ENCODE measurements at regions not wholly inside any gene's neighbourhood (a gene's known extent, or its start where the extent isn't known, plus 50 kb on each side); places are given as distances from the start of the nearest gene placed in this dataset.

DNA sequence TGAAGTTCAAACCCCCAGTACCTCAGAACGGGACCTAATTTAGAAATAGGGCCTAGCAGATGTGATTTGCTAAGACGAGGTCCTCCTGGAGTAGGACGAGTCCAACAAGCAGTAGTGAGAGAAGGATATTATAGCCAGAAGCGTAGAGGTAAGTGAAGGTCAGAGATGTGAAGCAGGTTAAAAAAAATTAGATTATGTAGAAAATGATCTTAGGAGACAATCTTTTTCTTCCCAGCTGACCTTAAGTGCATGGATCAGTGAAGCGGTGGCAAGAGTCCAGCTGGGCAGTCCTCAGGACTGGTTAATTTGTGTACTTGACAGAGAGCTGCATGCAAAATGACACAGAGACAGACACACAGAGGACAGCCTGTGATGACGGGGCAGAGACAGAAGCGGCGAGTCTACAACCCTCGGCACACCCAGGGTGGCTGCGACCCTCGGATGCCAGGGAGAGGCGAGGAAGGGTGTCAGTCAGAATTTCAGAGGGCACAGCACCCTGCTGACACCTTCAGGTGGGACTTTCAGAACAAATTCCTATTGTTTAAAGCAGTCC, 131.4 kb upstream of the IRX4 start:
- no peak overlapping the region for H3K27ac ChIP-seq
- H3K4me2 ChIP-seq: no peak overlapping the region
- no peak overlapping the region for H3K9ac ChIP-seq
- no peaks in the 10 kb centered on the region for H4K20me1 ChIP-seq
- H3K4me1 ChIP-seq: peaks cover 18% of the 10 kb centered on the region
- H3K4me3 ChIP-seq: no peak overlapping the region
- no peaks in the 10 kb centered on the region for H3K27me3 ChIP-seq
- TF ChIP-seq Cebpa-rat (IDR thresholded peaks at IDR 0.05): no peak
- H3K9me3 ChIP-seq: no peaks in the 10 kb centered on the region
- no peaks in the 10 kb centered on the region for H3K36me3 ChIP-seq

GRCh38 chr5:2013301-2014057, 130.8 kb upstream of the IRX4 start:
- H3K4me1 ChIP-seq: peaks cover 25% of the 10 kb centered on the region
- H3K4me3 ChIP-seq: no peak overlapping the region
- H3K27ac ChIP-seq: no peak overlapping the region
- no peak overlapping the region for H3K9ac ChIP-seq
- no peaks in the 10 kb centered on the region for H3K9me3 ChIP-seq
- no peaks in the 10 kb centered on the region for H4K20me1 ChIP-seq
- H3K4me2 ChIP-seq: 0 out of 2 replicates have a peak overlapping the region, but pooled peaks have one; percentile 11
- TF ChIP-seq Cebpa-rat (IDR thresholded peaks at IDR 0.05): no peak
- H3K27me3 ChIP-seq: no peaks in the 10 kb centered on the region; the same call in 1 of the 2 replicates
- no peaks in the 10 kb centered on the region for H3K36me3 ChIP-seq

DNA sequence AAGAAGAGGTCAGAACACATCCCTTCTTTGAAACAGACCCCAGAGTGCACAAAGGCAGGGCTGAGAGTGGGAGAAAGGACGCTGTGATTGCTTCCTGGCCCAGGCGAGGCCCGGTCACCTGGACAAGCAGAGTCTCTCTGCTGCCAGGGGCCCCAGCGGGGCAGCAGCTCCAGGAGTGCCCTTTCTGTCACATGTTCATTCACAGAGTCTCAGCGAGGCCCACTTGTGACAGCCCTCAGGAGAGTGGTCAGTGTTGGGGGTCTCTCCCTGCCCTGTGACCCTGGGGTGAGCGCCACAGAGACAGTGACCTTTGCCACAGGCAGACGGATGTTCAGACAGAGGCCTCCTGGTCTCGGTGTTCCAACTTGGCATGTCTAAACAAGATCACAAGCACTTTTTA, 130.2 kb upstream of the IRX4 start:
- 0 out of 2 replicates have a peak overlapping the region, but pooled peaks have one; percentile 11 for H3K4me2 ChIP-seq
- H3K27ac ChIP-seq: no peak overlapping the region
- no peaks in the 10 kb centered on the region for H3K9me3 ChIP-seq
- H3K36me3 ChIP-seq: no peaks in the 10 kb centered on the region
- TF ChIP-seq Cebpa-rat (IDR thresholded peaks at IDR 0.05): no peak
- peaks cover 25% of the 10 kb centered on the region for H3K4me1 ChIP-seq
- no peak overlapping the region for H3K9ac ChIP-seq
- no peaks in the 10 kb centered on the region for H4K20me1 ChIP-seq
- no peak overlapping the region for H3K4me3 ChIP-seq
- H3K27me3 ChIP-seq: peaks cover 4% of the 10 kb centered on the region; the same call in 1 of the 2 replicates

- no peaks in the 10 kb centered on the region for H3K36me3 ChIP-seq
- no peak overlapping the region for H3K4me2 ChIP-seq
- H3K9me3 ChIP-seq: no peaks in the 10 kb centered on the region
- H3K9ac ChIP-seq: no peak overlapping the region
- H3K27me3 ChIP-seq: peaks cover 4% of the 10 kb centered on the region; the same call in 1 of the 2 replicates
- H3K4me3 ChIP-seq: no peak overlapping the region
- no peak for TF ChIP-seq Cebpa-rat (IDR thresholded peaks at IDR 0.05)
- no peak overlapping the region for H3K27ac ChIP-seq
- H3K4me1 ChIP-seq: peaks cover 25% of the 10 kb centered on the region
- no peaks in the 10 kb centered on the region for H4K20me1 ChIP-seq
Measured at GRCh38 chr5:2011481-2012411, 129.0 kb upstream of the IRX4 start.

GRCh38 chr5:2010940-2011339, 128.2 kb upstream of the IRX4 start:
- Histone ChIP-seq H3K9ac (no peak overlapping the region), H3K4me3 (no peak overlapping the region), H3K4me2 (no peak overlapping the region), H3K36me3 (no peaks in the 10 kb centered on the region), H3K27me3 (peaks cover 4% of the 10 kb centered on the region; the same call in 1 of the 2 replicates), H4K20me1 (no peaks in the 10 kb centered on the region), H3K4me1 (peaks cover 25% of the 10 kb centered on the region), H3K9me3 (no peaks in the 10 kb centered on the region), H3K27ac (no peak overlapping the region)
- no peak for TF ChIP-seq Cebpa-rat (IDR thresholded peaks at IDR 0.05)

GRCh38 chr5:2009986-2010914, 127.5 kb upstream of the IRX4 start:
- TF ChIP-seq Cebpa-rat (IDR thresholded peaks at IDR 0.05): no peak
- H4K20me1 ChIP-seq: no peaks in the 10 kb centered on the region
- no peak overlapping the region for H3K27ac ChIP-seq
- no peaks in the 10 kb centered on the region for H3K9me3 ChIP-seq
- H3K4me3 ChIP-seq: no peak overlapping the region
- H3K27me3 ChIP-seq: peaks cover 4% of the 10 kb centered on the region; the same call in 1 of the 2 replicates
- peak overlapping the region; percentile 55; the same call in 1 of the 2 replicates for H3K4me2 ChIP-seq
- no peaks in the 10 kb centered on the region for H3K36me3 ChIP-seq
- peaks cover 25% of the 10 kb centered on the region for H3K4me1 ChIP-seq
- H3K9ac ChIP-seq: no peak overlapping the region

- Histone ChIP-seq H3K27ac (no peak overlapping the region), H4K20me1 (no peaks in the 10 kb centered on the region), H3K36me3 (no peaks in the 10 kb centered on the region), H3K9ac (no peak overlapping the region), H3K4me1 (peaks cover 25% of the 10 kb centered on the region), H3K27me3 (peaks cover 4% of the 10 kb centered on the region; the same call in 1 of the 2 replicates), H3K9me3 (no peaks in the 10 kb centered on the region), H3K4me3 (no peak overlapping the region), H3K4me2 (peak overlapping the region; percentile 55)
- TF ChIP-seq Cebpa-rat (IDR thresholded peaks at IDR 0.05): no peak
Measured at GRCh38 chr5:2008851-2009629, 126.3 kb upstream of the IRX4 start.

- H3K27ac ChIP-seq: no peak overlapping the region
- H4K20me1 ChIP-seq: no peaks in the 10 kb centered on the region
- H3K4me2 ChIP-seq: no peak overlapping the region
- H3K4me3 ChIP-seq: no peak overlapping the region
- no peak overlapping the region for H3K9ac ChIP-seq
- H3K9me3 ChIP-seq: no peaks in the 10 kb centered on the region
- H3K27me3 ChIP-seq: peaks cover 4% of the 10 kb centered on the region; the same call in 1 of the 2 replicates
- H3K36me3 ChIP-seq: no peaks in the 10 kb centered on the region
- TF ChIP-seq Cebpa-rat (IDR thresholded peaks at IDR 0.05): no peak
- peaks cover 17% of the 10 kb centered on the region for H3K4me1 ChIP-seq
Measured at GRCh38 chr5:2007878-2008501, 125.3 kb upstream of the IRX4 start.
